Epithelial cell of esophagus (primary cell): ENCODE measurements at regions not wholly inside any gene's neighbourhood (a gene's known extent, or its start where the extent isn't known, plus 50 kb on each side); places are given as distances from the start of the nearest gene placed in this dataset.

ENCODE experiments used
- DNase-seq: peaks from one replicate; pipeline ENCODE4 v3.0.0; 2010; ENCODE audit warnings: low read depth
- H3K4me3 ChIP-seq: 2 replicates; pipeline ENCODE4 v1.5.1; 2011; ENCODE audit warnings: mild to moderate bottlenecking, low read length, control low read depth
- CTCF ChIP-seq: IDR thresholded peaks from 2 replicates; pipeline ENCODE4 v1.5.1; 2011; ENCODE audit warnings: low read depth, mild to moderate bottlenecking, low read length, control low read depth, inconsistent platforms; ENCODE audit not compliant: insufficient read depth; ENCODE audit errors: missing control alignments

- H3K4me3 ChIP-seq = no peak overlapping the region
- no peak for DNase-seq
- no peak for TF ChIP-seq CTCF
Measured at GRCh38 chr7:125651823-125652528, 722.4 kb upstream of the POT1 start.

- H3K4me3 ChIP-seq = no peak overlapping the region
- TF ChIP-seq CTCF = no peak
- DNase-seq = peak; percentile 5
Measured at GRCh38 chr7:125648543-125648942, 718.9 kb upstream of the POT1 start.

- TF ChIP-seq CTCF = no peak
- H3K4me3 ChIP-seq = no peak overlapping the region
- DNase-seq = no peak
Measured at GRCh38 chr7:125645770-125646169, 716.1 kb upstream of the POT1 start.

- DNase-seq = no peak
- TF ChIP-seq CTCF = no peak
- H3K4me3 ChIP-seq = no peak overlapping the region
Measured at GRCh38 chr7:125644109-125644508, 714.5 kb upstream of the POT1 start.

GRCh38 chr7:125643302-125643701 is 713.7 kb upstream of the POT1 start:
- DNase-seq = no peak
- H3K4me3 ChIP-seq = no peak overlapping the region
- no peak for TF ChIP-seq CTCF

GRCh38 chr7:125641884-125642283 is 712.3 kb upstream of the POT1 start:
- H3K4me3 ChIP-seq = no peak overlapping the region
- no peak for DNase-seq
- no peak for TF ChIP-seq CTCF

GRCh38 chr7:125636320-125636962 is 706.8 kb upstream of the POT1 start:
- H3K4me3 ChIP-seq = no peak overlapping the region
- no peak for TF ChIP-seq CTCF
- DNase-seq = no peak
